GM18907 (cell line): ENCODE measurements at regions not wholly inside any gene's neighbourhood (a gene's known extent, or its start where the extent isn't known, plus 50 kb on each side); places are given as distances from the start of the nearest gene placed in this dataset.
"Not testable (repeated sequence)": the region's sequence is repeated elsewhere in the genome, so short reads cannot be mapped to it uniquely, and the experiment has no call there.

Experiments used
- ATAC-seq: cut with Tn5 transposase; IDR thresholded peaks from one replicate; pipeline ENCODE4 v1.9.1; 2021; ENCODE audit warnings: mild to moderate bottlenecking, moderate library complexity; ENCODE audit not compliant: unreplicated experiment

DNA sequence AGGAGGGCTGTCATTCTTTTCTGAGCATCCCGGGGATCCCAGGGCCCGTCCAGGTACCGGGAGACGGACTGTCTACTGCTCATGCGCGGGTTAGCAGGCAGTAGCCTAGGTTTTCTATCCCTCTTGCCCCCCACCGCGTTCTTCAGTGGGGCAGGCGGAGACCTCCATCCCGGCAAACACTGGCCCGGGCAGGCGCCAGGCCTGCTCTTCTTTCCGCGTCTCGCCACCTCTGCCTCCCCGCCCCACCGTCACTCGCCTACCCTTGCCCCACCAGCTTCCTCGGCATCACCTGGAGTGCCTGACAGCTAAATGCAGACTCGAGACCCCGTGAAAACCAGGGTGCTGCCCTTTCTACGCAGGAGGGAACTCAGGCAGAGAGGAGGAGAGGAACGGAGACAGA lies 1937.7 kb upstream of the DEFB115 start:
- ATAC-seq, result no peak

DNA sequence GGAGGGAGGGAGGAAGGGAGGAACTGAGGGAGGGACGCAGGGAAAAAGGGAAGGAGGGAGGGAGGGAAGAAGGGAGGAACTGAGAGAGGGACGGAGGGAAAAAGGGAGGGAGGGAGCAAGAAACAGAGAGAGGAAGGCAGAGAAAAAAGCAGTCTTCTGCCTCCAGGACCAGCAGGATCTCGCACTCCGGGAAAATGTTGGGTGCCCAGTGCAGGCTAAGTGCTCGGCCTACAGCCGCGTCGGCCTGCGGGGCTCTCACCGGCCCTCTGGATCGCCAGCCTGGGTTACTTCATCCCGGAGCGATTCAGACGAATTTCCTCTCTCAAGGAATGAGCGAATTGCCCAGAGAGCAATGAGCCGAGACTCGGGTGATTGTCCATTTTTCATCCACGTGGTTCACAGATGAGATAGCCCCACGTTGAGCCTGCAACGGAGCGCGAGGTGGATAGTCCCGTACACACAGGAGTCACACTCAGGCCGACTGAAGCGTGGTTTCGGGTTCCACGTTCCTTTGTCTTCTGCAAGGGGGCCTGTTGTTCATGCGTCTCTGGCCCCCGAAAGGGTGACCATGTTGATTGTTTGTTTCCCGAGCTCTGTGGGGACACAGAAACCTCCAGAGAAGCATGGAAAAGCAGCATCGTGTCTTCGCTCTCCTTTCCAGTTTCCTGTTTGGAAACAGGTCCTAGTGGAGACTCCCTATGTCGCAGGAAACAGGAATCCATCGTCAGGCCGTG lies 1937.1 kb upstream of the DEFB115 start:
- not testable (repeated sequence) for ATAC-seq

DNA sequence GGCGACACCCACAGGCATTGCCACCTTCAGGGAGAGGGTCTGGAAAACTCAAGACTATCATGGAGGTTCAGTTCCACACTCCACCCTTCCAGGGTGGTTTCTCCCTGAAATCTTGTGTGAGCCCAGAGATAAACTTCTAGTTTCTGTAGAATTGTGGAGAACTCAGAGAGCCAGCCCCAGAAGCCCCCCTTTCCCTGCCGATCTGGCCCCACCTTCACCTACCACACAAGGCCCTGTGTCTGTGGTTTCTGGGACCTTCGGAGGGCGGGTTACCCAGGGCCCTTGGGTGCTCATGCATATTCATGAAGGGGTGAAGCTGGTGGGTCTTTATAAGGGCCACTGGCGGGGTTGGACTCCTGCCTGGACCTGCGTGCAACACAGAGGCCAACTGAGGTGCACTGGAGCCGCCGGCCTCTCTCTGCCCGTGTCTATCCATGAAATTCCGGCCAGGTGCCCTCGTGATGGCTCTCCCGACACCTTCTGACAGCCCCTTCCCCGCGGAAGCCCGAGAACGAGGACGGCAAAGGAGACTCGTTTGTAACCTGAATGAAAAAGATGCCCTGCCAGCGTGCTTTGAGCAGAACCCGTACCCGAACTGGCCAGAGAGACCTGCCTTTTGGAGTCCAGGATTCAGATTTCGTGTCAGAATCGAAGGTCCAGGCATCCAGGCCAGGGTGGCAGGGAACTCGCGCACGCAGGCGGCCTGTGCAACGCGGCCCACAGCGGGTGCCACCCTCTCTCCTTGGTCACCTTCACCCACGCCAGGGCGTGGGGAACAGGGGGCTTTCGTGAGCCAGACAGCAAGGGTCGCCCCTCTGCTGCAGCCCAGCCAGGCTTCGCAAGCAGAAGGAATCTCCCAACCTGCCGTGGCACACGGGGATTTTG lies 1933.6 kb upstream of the DEFB115 start:
- not testable (repeated sequence) for ATAC-seq

DNA sequence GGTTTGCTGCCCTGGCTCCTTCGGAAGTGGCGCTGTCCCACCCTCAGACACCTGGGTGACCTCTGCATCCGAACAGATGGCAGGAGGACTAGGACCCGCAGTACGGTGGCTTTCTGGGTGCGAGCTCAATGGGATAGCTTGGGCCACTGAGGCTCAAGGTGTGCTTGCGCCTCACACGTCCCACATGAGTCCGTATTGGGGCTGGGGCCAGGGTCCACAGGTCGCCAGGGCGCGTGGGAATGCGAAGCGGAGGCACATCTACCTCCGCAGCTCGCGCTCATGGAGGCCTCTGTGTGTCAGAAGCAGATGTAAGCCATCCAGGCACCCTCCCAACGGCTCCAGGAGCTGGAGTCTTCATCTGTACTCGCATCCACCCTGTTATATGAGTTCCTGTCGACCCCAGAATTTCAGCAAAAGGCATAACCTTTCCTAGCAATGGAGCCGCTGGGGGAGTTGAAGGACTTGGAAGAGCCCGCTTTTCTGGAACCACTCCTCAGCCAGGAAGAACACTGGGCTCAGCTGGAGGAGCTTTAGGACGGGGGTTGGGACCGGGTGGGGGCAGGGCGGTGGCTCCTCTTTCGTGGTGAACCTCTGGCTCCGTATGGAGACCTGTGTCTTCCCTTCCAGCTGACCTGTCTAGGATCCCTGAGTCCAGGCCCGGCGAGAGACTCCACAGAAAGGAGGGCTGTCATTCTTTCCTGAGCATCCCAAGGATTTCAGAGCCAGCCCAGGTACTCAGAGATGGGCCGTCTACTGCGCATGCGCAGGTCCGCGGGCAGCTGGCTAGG lies 1932.8 kb upstream of the DEFB115 start:
- not testable (repeated sequence) for ATAC-seq

DNA sequence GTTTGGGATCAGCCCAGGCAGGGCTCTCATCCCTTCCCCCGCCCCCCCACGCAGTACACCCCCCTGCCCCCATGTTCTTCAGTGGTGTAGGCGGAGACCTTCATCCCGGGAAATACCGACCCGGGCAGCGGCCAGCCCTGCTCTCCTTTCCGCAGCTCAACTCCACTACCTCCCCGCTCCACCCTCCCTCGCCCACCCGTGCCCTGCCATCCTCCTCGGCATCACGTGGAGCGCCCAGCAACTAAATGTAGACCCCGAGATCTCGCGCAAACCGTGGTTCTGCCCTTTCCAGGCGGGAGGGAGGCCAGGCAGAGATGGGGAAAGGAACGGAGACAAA lies 1932.2 kb upstream of the DEFB115 start:
- ATAC-seq, result no peak

DNA sequence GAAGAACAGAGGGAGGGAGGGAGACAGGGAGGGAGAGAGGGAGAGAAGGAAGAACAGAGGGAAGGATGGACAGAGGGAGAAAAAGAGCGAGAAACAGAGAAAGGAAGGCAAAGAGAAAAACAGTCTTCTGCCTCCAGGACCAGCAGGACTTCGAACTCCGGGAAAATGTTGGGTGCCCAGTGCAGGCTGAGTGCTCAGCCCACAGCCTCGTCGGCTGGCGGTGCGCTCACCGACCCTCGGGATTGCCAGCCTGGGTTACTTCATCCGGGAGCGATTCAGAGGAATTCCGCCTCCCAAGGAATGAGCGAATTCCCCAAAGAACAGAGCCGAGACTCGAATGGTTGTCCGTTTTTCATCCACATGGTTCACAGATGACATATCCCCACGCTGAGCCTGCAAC lies 1931.7 kb upstream of the DEFB115 start:
- not testable (repeated sequence) for ATAC-seq

DNA sequence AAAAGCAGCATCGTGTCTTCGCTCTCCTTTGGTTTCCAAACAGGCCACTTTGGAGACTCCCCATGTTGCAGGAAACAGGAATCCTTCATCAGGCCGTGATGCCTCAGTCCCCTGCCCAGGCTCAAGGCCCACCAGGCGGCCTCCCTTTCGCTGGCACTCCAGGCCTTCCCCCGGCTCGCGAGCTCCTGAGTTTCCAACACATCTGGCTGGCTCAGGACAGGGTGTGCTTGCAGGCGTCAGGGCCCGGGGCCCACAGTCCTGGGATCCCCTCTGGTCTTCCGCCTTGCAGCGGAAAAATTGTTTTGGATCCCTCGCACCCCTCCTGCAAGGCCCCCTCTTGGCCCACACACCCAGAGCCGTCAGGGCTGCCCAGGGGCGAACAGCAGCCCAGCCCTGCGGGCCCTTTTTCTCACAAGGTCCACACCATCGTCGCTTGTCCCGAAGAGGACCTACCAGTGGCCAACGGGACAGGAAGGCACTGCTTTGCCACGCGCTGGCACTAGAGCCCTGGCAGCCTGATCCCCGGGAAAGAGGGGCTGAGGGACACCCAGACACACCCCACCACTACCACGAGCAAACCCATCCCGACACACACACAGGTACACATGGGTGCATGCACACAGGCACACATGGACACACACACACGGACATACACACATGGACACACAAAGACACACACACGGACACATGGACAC lies 1930.9 kb upstream of the DEFB115 start:
- ATAC-seq, result no peak

DNA sequence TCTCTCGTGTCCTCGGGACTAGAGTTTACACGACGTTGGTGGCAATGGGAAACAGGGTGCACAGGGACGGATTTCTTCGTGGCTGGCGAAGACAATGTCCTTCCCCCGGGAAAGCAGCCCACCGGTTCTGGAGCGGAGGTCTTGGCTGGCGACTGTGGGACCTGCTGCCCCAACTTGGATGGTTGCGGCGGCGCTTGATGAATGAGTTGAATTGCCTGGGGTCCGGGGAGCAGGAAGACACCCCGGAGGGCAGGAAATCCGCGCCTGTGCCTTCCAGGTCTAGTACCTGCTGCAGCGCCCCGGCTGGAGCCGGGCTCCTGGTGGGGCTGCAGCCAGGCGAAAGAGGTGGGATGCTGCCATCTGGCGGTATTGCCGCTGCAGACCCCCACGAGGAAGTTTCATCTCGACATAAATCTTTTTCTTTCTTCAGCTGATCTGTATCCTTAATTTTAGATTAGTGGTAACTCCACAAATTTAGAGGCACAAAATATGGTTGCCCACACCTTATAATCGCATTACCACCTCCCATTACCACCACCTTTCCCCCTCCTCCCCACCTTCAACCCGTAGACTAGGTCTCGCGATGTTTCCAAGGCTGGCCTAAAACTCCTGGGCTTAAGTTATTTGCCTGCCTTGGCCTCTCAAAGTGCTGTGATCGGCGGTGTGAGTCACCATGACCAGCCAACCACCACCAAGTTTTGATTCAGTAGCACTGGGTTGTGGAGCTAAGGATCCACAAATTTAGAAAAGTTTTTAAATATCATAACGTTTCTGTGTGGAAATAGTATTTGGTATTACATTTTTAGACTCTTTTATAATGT lies 1929.7 kb upstream of the DEFB115 start:
- ATAC-seq, result not testable (repeated sequence)

DNA sequence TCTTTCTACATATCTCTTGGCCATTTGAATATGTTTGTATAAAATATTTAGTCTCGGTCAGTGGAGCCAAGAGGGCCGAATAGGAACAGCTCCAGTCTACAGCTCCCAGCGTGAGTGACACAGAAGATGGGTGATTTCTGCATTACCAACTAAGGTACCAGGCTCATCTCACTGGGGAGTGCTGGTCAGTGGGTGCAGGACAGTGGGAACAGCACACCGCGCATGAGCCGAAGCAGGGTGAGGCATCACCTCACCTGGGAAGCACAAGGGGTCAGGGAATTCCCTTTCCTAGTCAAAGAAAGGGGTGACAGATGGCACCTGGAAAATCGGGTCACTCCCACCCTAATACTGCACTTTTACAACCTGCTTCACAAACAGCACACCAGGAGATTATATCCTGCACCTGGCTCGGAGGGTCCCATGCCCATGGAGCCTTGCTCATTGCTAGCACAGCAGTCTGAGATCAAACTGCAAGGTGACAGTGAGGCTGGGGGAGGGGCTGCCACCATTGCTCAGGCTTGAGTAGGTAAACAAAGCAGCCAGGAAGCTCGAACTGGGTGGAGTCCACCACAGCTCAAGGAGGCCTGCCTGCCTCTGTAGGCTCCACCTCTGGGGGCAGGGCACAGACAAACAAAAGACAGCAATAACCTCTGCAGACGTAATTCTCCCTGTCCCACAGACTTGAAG lies 1926.9 kb upstream of the DEFB115 start:
- ATAC-seq, result not testable (repeated sequence)

DNA sequence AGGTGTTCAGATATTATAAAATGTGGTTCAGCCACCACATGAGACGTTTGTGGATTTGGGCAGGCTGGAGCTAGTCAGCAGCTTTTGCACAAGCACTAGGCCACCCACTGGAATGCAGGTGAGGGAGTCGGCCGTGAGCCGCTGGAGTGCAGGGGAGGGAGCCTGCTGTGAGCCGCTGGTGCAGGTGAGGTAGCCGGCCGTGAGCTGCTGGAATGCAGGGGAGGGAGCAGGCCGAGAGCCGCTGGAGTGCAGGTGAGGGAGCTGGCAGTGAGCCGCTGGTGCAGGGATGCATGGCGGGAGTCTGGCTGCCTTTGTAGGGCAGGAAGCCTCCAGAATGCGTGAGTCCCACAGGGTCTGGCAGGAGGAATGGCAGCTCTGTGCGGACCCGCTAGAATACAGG lies 1907.6 kb upstream of the DEFB115 start:
- no peak for ATAC-seq

DNA sequence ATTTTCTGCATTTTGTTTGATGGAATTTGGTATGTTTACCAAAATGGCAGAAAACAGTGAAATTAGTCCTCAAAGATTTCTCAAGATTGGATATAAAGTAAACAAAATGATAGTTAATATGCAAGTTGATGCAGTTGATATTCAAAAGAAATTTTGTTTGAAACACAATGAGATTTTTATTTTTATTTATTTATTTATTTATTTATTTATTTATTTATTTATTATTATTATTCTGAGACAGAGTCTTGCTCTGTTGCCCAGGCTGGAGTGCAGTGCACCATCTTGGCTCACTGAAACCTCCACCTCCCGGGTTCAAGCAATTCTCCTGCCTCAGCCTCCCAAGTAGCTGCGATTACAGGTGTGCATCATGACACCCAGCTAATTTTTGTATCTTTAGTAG lies 1881.5 kb upstream of the DEFB115 start:
- not testable (repeated sequence) for ATAC-seq

DNA sequence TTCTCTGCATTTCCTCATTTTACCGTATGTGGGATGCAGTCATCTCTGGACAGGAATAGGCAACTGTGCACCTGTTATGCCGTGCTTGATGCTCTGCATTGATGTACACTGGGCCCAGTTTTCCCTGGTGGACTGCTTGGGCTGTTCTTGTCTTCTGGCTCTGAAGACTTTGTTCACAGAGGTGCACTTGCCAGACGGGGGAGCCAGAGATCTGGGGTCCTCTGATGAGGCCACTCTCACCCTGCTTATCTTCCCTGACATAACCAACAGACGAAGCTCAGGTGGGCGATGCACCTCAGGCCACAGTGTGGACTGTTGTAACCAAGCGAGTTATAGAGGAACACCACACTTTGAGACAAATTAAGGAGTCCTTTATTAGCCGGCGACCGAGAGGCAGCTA lies 1864.6 kb upstream of the DEFB115 start:
- not testable (repeated sequence) for ATAC-seq

DNA sequence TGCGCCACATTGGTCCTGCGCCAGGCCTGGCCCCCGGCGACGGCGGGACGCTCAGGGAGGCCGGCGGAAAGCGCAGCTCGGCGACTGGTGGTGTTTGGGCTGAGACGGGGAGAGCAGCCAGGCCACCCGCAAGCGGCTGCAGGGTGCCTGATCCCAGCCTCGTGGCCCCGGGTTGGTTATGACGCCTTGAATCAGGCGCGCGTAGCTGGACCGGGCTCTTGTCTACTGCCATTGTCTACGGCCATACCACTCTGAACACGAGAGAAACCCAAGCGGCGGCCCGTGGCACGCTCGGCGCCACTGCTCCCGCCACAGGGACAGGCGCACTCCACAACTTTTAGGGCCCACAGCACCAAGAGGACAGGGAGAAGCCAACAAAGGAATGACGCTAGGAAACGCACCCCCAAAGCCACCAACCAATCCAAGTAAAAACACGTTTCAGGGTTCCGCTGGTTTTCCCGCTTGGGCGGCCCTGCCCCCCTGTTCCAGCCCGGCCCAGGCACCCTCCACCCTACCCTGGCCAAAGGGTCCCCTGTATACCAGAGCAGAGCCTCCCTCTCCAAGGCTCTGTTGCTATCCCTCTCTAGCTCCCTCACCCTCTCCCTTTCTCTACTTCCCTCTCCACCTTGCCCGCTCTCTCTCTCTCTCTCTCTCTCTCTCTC lies 1849.3 kb upstream of the DEFB115 start:
- ATAC-seq, result no peak

DNA sequence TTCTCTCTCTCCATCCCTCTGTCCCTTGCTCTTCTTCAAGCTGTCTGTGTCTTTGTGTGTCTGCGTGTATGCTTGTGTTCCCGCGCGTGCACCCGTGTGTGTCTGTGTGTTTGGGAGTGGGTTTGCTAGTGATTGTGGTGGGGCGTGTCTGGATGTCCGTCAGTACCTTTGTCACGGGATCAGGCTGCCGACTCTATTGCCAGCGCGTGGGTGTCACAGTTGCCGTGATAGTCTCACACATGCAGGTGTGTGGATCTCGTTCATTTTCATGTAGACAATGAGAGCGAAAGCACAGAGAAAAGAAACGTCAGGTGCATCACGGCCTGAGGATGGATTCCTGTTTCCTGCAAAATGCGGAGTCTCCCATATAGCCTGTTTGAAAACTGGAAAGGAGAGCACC lies 1848.8 kb upstream of the DEFB115 start:
- ATAC-seq, result not testable (repeated sequence)

DNA sequence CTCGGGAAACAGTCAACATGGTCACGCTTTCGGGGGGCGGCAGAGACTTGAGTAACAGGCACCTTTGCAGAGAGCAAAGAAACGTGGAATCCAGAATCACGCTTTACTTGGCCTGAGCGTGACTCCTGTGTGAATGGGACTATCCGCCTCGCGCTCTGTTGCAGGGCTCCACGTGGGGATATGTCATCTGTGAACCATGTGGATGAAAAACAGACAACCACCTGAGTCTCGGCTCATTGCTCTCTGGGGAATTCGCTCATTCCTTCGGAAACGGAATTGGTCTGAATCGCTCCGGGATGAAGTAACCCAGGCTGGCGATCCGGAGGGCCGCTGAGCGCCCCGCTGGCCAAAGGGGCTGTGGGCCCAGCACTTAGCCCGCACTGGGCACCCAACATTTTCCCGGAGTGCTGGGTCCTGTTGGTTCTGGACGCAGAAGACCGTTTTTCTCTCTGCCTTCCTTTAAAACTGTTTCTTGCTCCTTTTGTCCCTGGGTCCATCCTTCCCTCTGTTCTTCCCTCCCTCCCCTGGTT lies 1848.2 kb upstream of the DEFB115 start:
- not testable (repeated sequence) for ATAC-seq

DNA sequence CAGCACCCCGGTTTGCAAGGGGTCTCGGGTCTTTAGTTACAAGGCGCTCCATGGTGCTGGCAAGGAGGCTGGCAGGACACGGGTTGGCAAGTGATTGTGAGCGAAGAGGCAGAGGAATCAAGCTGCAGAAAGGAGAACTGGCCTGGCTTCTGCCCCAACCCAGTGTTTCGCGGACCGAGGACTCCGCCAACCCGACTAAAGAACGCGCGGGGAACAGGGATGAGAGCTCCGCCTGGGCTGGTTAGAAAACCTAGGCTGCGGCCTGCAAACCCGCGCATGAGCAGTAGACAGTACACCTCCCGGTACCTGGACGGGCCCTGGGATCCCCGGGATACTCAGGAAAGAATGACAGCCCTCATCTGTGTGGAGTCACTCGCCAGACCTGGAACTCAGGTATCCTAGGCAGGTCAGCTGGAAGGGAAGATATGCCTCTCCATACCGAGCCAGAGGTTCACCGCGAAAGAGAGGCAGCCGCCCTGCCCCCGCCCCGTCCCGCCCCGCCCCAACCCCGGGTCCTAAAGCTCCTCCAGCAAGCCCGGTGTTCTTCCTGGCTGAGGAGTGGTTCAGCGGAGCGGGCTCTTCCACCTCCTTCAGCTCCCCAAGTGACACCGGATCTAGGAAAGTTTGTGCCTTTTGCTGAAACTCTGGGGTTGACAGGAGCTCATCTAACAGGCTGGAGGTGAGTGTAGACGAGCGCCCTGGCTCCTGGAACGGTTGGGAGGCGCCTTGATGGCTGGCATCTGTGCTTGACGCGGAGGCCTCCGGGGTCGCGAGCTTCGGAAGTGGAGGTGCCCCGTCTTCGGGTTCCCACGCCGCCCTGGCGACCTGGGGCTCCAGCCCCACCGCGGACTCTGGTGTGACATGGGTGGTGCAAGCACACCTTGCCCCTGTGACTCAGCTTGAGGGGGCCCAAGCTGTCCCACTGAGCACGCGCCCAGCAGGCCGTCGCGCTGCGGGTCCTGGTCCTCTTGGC lies 1847.3 kb upstream of the DEFB115 start:
- no peak for ATAC-seq

DNA sequence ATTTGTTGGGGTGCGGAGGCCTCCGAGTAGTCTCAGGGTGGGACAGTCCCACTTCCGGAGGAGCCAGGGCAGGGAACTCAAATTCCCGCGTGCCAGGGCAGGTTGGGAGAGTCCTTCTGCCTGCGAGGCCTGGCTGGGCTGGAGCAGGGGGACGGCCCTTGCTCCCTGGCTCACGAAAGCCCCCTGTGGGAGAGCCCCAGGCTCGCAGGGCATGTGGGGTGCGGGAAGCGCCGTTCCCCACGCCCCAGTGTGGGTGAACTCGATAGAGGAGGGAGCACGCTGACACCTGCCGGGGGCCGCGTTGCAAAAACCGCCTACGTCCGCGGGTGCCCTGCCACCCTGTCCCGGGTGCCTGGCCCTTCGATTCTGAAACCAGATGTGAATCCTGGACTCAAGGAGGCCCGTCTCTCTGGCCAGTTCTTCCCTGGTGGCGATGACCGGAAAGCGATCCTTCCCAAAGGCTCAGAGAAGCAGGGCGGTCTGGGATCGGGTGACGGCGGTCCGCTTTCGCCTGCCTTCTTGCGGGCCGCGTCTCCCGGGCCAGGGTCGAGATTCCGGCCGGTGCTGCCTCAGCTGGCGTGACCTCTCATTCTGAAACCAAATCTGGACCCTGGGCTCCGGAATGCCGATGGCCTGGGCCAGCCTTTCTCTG lies 1846.5 kb upstream of the DEFB115 start:
- ATAC-seq, result no peak
